ENCODE measurements at regions not wholly inside any gene's neighbourhood (a gene's known extent, or its start where the extent isn't known, plus 50 kb on each side); places are given as distances from the start of the nearest gene placed in this dataset.
"Not testable (repeated sequence)": the region's sequence is repeated elsewhere in the genome, so short reads cannot be mapped to it uniquely, and the experiment has no call there.

GRCh38 chr5:21603796-21604195, 1249.3 kb downstream of the CDH12 start:
- no peak for DNase-seq

GRCh38 chr5:21594566-21594965, 1258.6 kb downstream of the CDH12 start:
- DNase-seq = no peak

- no peak for DNase-seq
Measured at GRCh38 chr5:21593261-21593660, 1259.9 kb downstream of the CDH12 start.

- DNase-seq = no peak
Measured at GRCh38 chr5:21581508-21581907, 1271.6 kb downstream of the CDH12 start.

- no peak for DNase-seq
Measured at GRCh38 chr5:21574961-21575360, 1278.2 kb downstream of the CDH12 start.

GRCh38 chr5:21574438-21574837, 1278.7 kb downstream of the CDH12 start:
- DNase-seq = no peak

- no peak for DNase-seq
Measured at GRCh38 chr5:21573416-21574314, 1279.5 kb downstream of the CDH12 start.

- DNase-seq = not testable (repeated sequence)
Measured at GRCh38 chr5:21571196-21571595, 1281.9 kb downstream of the CDH12 start.

GRCh38 chr5:21559109-21559508, 1294.0 kb downstream of the CDH12 start:
- not testable (repeated sequence) for DNase-seq

- not testable (repeated sequence) for DNase-seq
Measured at GRCh38 chr5:21552263-21552662, 1300.9 kb downstream of the CDH12 start.

GRCh38 chr5:21550916-21551315, 1302.2 kb downstream of the CDH12 start:
- DNase-seq = not testable (repeated sequence)

- DNase-seq = not testable (repeated sequence)
Measured at GRCh38 chr5:21547656-21548055, 1305.5 kb downstream of the CDH12 start.

- DNase-seq = not testable (repeated sequence)
Measured at GRCh38 chr5:21535114-21535513, 1318.0 kb downstream of the CDH12 start.

- not testable (repeated sequence) for DNase-seq
Measured at GRCh38 chr5:21521157-21521556, 1332.0 kb downstream of the CDH12 start.

GRCh38 chr5:21496926-21497325, 1356.2 kb downstream of the CDH12 start:
- DNase-seq = not testable (repeated sequence)

GRCh38 chr5:21496056-21496455, 1357.1 kb downstream of the CDH12 start:
- DNase-seq = not testable (repeated sequence)

- DNase-seq = not testable (repeated sequence)
Measured at GRCh38 chr5:21495235-21495634, 1357.9 kb downstream of the CDH12 start.

- not testable (repeated sequence) for DNase-seq
Measured at GRCh38 chr5:21494033-21494432, 1359.1 kb downstream of the CDH12 start.

- not testable (repeated sequence) for DNase-seq
Measured at GRCh38 chr5:21491182-21491581, 1362.0 kb downstream of the CDH12 start.

- DNase-seq = not testable (repeated sequence)
Measured at GRCh38 chr5:21488828-21489227, 1364.3 kb downstream of the CDH12 start.

- DNase-seq = not testable (repeated sequence)
Measured at GRCh38 chr5:21485458-21486000, 1367.6 kb downstream of the CDH12 start.

GRCh38 chr5:21484498-21484889, 1368.7 kb downstream of the CDH12 start:
- DNase-seq = not testable (repeated sequence)

GRCh38 chr5:21483790-21484497, 1369.2 kb downstream of the CDH12 start:
- not testable (repeated sequence) for DNase-seq

Measured in inflammatory macrophage treated with lipopolysaccharide for 1 hour (primary cell).